Ectodermal cell (in vitro differentiated cells): ENCODE measurements at regions not wholly inside any gene's neighbourhood (a gene's known extent, or its start where the extent isn't known, plus 50 kb on each side); places are given as distances from the start of the nearest gene placed in this dataset.

Source experiments
- H3K27ac ChIP-seq: 2 replicates; pipeline ENCODE4 v1.7.0; 2013; ENCODE audit warnings: mild to moderate bottlenecking, low read depth, low read length; ENCODE audit not compliant: insufficient read depth, poor library complexity, severe bottlenecking
- H3K27me3 ChIP-seq: 2 replicates; pipeline ENCODE4 v1.7.0; 2013; ENCODE audit warnings: mild to moderate bottlenecking, low read length; ENCODE audit not compliant: insufficient read depth, control insufficient read depth, poor library complexity, severe bottlenecking
- H3K36me3 ChIP-seq: one replicate; pipeline ENCODE4 v1.7.0; 2013; ENCODE audit warnings: low read length; ENCODE audit not compliant: control insufficient read depth, insufficient read depth
- H3K4me1 ChIP-seq: one replicate; pipeline ENCODE4 v1.7.0; 2013; ENCODE audit warnings: low read length; ENCODE audit not compliant: control insufficient read depth, insufficient read depth
- H3K4me3 ChIP-seq: 2 replicates; pipeline ENCODE4 v1.7.0; 2013; ENCODE audit warnings: low read depth, low read length, control low read depth; ENCODE audit not compliant: insufficient read depth
- H3K9me3 ChIP-seq: 2 replicates; pipeline ENCODE4 v1.7.0; 2013; ENCODE audit warnings: mild to moderate bottlenecking, low read length, moderate library complexity; ENCODE audit not compliant: control insufficient read depth
- WGBS, 2 experiments: methylation state at CpG; one replicate each; pipeline ENCODE4 v1.1.7; 2013; ENCODE audit warnings: missing lambda C conversion rate in 2 of 2; 5-methylcytosine and 5-hydroxymethylcytosine counted together

DNA sequence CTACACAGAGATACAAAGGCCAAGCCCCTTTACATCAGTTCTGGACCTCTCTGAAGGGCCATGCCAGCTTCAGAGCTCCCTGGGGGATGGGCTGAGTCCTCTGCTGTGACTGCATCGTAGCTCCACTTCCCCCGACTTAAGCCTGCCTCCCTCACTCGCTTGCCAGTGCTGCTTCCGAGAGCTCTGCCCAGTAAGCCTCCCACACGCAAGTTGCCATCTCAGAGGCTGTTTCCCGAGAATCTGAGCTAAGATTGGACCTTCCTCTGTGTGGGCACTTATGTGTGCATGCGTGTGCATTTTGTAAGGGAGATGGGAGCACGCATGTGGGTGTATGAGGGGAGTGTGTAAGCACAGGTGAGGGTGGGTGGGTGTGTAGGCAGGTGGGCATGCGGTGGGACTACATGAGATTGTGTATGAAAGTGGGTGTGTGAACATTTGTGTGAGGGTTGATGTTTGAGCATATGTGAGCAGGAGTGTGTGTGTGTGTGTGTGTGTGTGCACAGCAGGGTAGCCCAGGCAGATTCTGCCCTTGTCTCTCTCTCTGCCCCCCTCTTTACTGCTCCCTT, 163.0 kb upstream of the SYT13 start:
- no peak overlapping the region for H3K4me3 ChIP-seq
- H3K27me3 ChIP-seq, result no peaks in the 10 kb centered on the region
- H3K9me3 ChIP-seq, result no peaks in the 10 kb centered on the region
- H3K36me3 ChIP-seq, result no peaks in the 10 kb centered on the region
- no peak overlapping the region for H3K27ac ChIP-seq
- H3K4me1 ChIP-seq, result peaks cover 4% of the 10 kb centered on the region
- 83 to 84% methylated on average over 9 of the region's 9 CpGs for WGBS, 2 experiments

DNA sequence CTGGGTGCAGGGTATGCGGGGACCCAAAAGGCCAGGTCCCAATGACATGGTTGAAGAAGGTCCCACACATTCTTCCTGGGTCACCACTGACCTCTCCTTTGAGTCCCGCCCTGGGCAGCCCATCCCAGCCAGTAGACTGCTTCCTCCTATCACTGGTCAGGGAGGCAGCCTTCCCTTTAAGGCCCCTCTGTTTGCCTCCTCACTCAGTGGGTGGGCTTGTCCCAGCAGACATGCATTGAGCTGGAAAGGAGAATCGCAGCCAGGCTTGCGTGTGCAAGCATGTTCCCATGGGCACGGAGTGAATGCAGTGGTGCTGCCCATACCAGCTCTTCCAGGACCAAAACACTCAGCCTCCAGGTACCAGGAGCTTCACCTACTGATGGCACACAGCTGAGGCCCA, 162.4 kb upstream of the SYT13 start:
- Histone ChIP-seq H3K9me3 (no peaks in the 10 kb centered on the region), H3K27me3 (no peaks in the 10 kb centered on the region), H3K27ac (no peak overlapping the region), H3K36me3 (no peaks in the 10 kb centered on the region), H3K4me3 (no peak overlapping the region), H3K4me1 (peaks cover 4% of the 10 kb centered on the region)
- WGBS, 2 experiments, result 94 to 97% methylated on average over 5 of the region's 5 CpGs

DNA sequence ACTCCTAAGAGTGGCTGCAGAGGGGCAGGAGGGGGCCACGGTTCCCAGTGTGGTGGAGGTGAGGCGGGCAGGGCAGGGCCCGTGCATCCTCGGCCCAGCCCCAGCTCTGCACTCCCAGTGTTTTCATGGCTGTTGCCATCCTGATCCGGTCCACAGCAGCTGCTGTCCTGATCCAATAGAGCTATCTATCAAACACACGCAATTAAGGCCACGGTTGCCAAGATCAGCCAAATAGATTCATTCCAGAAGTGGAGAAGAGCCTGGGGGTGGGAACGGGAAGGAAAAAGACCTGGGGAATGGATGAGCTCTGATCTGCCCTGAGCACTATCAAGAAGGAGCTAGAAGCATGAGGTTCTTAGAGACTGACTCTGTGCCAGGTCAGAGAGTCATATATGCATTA, 160.9 kb upstream of the SYT13 start:
- Histone ChIP-seq H3K4me3 (no peak overlapping the region), H3K9me3 (no peaks in the 10 kb centered on the region), H3K36me3 (no peaks in the 10 kb centered on the region), H3K4me1 (peaks cover 4% of the 10 kb centered on the region), H3K27me3 (no peaks in the 10 kb centered on the region), H3K27ac (no peak overlapping the region)
- 93% methylated on average over 8 of the region's 8 CpGs for WGBS, 2 experiments

DNA sequence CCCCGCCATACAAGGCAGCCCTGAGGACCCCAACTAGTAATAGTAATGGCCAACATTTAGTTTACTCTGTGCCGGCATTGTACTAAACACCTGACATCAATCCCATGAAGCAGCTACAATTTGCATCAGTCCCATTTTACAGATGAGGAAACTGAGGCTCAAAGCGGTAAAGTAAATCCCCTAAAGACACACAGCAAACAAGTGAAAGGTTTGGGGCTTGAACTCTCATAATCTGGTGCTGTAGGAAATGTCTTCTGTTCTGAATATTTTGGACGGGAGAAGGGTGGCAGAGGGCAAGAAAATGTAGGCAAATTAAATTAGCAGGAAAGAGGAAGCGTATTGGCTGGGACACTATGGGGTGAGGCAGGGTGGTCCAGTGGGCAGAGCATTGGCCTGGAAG, 160.3 kb upstream of the SYT13 start:
- no peak overlapping the region for H3K27ac ChIP-seq
- 78 to 84% methylated on average over 5 of the region's 5 CpGs for WGBS, 2 experiments
- H3K4me1 ChIP-seq, result peaks cover 4% of the 10 kb centered on the region
- H3K4me3 ChIP-seq, result no peak overlapping the region
- H3K27me3 ChIP-seq, result no peaks in the 10 kb centered on the region
- no peaks in the 10 kb centered on the region for H3K9me3 ChIP-seq
- H3K36me3 ChIP-seq, result no peaks in the 10 kb centered on the region

DNA sequence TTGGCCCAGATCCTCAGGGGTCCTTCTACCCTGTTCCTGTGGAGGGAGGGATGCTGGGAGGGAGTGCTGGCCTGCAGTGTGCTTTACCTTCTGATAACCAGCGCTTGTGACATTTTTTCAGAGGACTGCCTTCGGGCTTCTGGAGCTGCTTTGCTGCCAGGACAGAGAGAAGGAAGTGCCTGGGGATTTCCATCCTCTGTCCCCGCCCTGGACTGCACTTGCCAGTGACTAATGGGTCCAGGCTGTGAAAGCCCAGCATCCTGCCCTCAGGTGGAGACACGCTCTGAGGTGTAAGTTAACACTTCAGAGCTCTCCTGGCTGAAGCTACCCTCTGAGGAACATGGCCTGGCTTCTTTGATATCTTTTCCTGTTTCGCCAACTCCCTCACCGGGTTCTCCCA, 158.7 kb upstream of the SYT13 start:
- H3K36me3 ChIP-seq, result no peaks in the 10 kb centered on the region
- peaks cover 19% of the 10 kb centered on the region for H3K4me1 ChIP-seq
- no peak overlapping the region for H3K27ac ChIP-seq
- H3K27me3 ChIP-seq, result no peaks in the 10 kb centered on the region
- WGBS, 2 experiments, result 59% methylated on average over 6 of the region's 6 CpGs
- H3K9me3 ChIP-seq, result no peaks in the 10 kb centered on the region
- no peak overlapping the region for H3K4me3 ChIP-seq

DNA sequence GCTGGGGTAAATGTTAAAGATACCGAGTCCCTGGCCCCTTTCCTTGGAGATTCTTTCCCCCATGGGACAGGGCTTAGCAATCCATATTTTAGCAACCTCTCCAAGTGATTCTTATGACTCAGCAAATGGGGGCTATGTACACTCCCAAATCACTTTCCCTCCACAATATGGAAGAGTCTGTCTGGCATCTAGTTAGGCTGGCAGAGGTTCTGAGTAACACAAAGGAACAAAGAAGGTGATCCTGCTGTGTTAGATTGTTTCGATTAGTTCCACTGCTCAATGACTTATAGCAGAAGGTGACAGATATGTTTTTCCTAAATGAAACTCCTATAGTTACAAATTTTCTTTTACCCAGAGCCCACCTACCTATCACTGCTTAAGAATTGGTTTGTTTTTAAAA, 154.0 kb upstream of the SYT13 start:
- no peaks in the 10 kb centered on the region for H3K27me3 ChIP-seq
- no peaks in the 10 kb centered on the region for H3K36me3 ChIP-seq
- no peak overlapping the region for H3K27ac ChIP-seq
- no peaks in the 10 kb centered on the region for H3K9me3 ChIP-seq
- H3K4me1 ChIP-seq, result peaks cover 15% of the 10 kb centered on the region
- WGBS, 2 experiments, result 63 to 64% methylated on average over 2 of the region's 2 CpGs
- no peak overlapping the region for H3K4me3 ChIP-seq

DNA sequence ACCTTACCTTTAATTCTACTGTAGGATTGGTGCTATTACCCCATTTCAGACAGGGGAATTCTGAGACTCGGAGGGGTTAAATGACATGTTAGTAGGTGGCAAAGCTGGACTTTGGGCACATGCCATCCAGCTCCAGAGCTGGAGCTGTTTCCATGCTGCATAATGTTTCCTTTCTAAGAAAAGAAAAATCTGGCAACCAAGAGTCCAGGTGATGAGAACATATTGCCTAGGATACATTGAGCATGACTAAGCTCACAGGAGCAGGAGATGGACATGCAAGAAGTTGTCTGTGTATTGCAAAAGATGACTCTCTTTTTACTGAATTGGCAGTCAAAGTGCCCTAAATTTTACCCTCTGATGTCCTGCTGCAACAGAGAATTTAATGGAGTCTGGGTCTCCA, 150.8 kb upstream of the SYT13 start:
- no peak overlapping the region for H3K4me3 ChIP-seq
- no peaks in the 10 kb centered on the region for H3K36me3 ChIP-seq
- H3K27ac ChIP-seq, result no peak overlapping the region
- no peaks in the 10 kb centered on the region for H3K9me3 ChIP-seq
- H3K4me1 ChIP-seq, result peaks cover 15% of the 10 kb centered on the region
- no peaks in the 10 kb centered on the region for H3K27me3 ChIP-seq
- 90 to 91% methylated on average over 1 of the region's 1 CpG for WGBS, 2 experiments

DNA sequence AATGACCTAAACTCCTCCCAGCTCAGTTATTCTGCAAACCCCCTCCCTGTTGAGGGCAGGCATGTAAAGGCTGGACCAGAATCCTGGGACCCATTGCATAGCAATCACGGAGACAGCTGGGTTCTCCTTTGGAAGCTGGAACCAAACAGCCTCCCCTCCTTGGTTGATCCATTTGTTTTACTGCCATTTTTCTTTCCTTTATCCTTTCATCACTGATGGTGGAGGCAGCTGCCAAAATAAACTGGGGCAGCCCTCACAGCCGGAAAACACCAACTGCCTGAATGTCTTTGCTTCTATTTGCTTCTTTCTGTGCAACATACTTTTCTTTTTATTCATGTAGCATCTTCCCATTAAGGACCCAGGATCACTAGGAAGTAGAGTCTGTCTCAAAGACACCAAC, 150.0 kb upstream of the SYT13 start:
- Histone ChIP-seq H3K27ac (no peak overlapping the region), H3K36me3 (no peaks in the 10 kb centered on the region), H3K4me1 (peaks cover 14% of the 10 kb centered on the region), H3K27me3 (no peaks in the 10 kb centered on the region), H3K9me3 (no peaks in the 10 kb centered on the region), H3K4me3 (no peak overlapping the region)
- 83 to 88% methylated on average over 2 of the region's 2 CpGs for WGBS, 2 experiments

DNA sequence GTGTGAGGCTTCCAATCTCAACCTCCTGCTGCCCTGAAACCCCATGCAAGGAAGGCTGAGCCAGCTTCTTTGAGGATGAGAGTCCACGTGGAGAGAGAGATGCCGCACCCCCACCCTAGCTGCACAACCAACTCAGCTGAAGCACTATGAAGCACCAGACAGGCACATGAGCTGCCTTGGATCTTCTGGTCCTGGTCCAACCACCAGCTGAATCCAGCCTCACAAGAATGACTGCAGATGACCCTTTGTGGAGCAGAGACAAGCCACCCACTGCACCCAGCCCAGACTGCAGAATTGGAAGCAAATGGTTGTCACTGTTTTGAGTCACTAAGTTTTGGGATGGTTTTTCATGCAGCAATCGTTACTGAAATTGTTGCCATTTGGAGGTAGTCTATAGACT, 149.6 kb upstream of the SYT13 start:
- Histone ChIP-seq H3K4me3 (no peak overlapping the region), H3K36me3 (no peaks in the 10 kb centered on the region), H3K9me3 (no peaks in the 10 kb centered on the region), H3K27me3 (no peaks in the 10 kb centered on the region), H3K27ac (no peak overlapping the region), H3K4me1 (peaks cover 10% of the 10 kb centered on the region)
- 79 to 88% methylated on average over 3 of the region's 3 CpGs for WGBS, 2 experiments

DNA sequence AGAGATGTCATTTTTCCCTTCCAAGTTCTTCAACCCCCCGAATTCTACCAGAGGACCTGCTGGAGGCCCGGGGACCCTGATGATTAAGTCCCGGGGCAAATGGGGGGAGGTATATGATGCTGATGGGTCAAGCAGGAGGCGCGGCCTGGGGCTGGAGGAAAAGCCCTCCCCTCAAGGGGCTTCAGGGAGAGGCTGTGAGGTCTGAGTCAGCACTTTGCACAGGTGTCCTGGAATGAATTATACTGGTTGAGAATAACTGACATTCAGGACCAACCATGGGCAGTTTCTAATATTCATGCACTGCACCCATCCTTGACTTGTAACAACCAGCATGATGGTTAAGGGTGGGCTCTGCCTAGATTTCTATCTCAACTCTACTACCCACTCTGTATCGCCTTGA, 146.8 kb upstream of the SYT13 start:
- WGBS, 2 experiments, result 93 to 94% methylated on average over 6 of the region's 6 CpGs
- Histone ChIP-seq H3K27me3 (no peaks in the 10 kb centered on the region), H3K36me3 (no peaks in the 10 kb centered on the region), H3K4me3 (no peak overlapping the region), H3K27ac (no peak overlapping the region), H3K4me1 (no peaks in the 10 kb centered on the region), H3K9me3 (no peaks in the 10 kb centered on the region)

DNA sequence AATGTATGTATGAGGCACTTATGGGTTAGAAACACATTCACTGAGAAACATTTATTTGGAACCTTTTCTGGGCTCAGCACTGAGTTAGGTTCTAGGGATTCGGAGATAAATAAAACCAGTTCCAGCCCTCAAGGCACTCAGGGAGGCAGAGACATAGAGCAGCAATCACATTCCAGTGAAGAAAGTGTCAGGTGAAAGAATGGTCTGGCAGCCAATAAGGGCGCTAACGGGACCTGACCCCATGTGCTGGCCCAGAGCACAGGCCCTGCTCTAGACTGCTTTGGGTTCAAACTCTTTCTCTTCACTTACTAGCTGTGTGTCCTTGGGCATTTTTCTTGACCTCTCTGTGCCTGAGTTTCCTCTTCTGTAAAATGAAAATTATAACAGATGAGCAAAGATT, 146.0 kb upstream of the SYT13 start:
- H3K9me3 ChIP-seq, result no peaks in the 10 kb centered on the region
- H3K4me3 ChIP-seq, result no peak overlapping the region
- H3K4me1 ChIP-seq, result no peaks in the 10 kb centered on the region
- H3K27ac ChIP-seq, result no peak overlapping the region
- no peaks in the 10 kb centered on the region for H3K36me3 ChIP-seq
- H3K27me3 ChIP-seq, result no peaks in the 10 kb centered on the region
- 84% methylated on average over 3 of the region's 3 CpGs for WGBS, 2 experiments
